Smooth muscle cell of the brain vasculature (primary cell): ENCODE measurements at regions not wholly inside any gene's neighbourhood (a gene's known extent, or its start where the extent isn't known, plus 50 kb on each side); places are given as distances from the start of the nearest gene placed in this dataset.

ENCODE experiments used
- DNase-seq: peaks from one replicate; pipeline ENCODE4 v3.0.0-alpha.2; 2012; ENCODE audit warnings: low read depth, low spot score

- no peak for DNase-seq
Observed at GRCh38 chr2:217096474-217097225, 236.8 kb upstream of the TNP1 start.

GRCh38 chr2:217095511-217096205, 235.8 kb upstream of the TNP1 start:
- no peak for DNase-seq

DNA sequence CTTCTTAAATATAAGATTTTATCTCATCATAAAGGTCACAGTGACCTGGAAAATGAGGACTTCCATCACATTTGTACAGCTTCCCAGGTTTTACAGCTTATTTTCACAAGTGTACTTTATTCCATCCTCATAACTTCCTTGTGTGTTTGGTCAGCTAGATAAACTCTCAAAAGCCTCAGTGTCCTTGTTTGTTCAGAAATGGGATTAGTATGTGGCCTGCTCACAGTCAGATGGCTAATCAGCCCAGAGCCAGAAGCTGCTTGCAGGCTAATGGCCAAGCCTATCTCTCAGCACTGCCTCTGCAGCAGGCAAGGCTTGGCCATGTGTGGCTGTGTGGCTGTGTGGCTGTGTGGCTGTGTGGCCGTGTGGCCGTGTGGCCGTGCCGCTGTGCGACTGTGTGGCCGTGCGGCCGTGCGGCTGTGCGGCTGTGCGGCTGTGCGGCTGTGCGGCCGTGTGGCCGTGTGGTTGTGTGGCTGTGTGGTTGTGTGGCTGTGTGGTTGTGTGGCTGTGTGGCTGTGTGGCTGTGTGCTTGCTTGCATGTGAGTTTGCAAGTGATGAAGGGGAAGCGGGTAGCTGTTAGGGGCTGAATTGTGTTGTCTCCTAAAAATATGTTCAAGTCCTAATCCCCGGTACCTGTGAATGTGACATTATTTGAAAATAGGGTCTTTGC, 233.0 kb upstream of the TNP1 start:
- no peak for DNase-seq

DNA sequence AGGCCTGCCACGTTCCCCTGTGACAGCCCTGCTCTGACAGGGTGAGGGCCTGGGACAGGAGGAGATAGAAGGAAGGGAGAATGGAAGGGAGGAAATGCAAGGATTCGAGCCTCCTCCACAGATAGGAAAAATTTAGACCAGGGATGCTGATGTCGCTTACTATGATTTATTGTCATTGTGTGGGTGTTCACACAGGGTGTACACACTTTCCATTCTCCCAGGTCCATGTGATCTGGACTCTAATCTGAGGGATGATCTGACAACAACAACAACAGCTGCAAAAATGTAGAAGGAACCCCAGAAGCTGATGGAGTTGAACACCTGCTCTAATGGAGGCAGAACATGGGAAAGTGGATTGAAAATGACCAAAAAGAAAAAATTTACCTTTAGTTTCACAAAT, 231.7 kb upstream of the TNP1 start:
- DNase-seq: no peak

- DNase-seq: no peak
Observed at GRCh38 chr2:217090884-217091283, 231.0 kb upstream of the TNP1 start.

DNA sequence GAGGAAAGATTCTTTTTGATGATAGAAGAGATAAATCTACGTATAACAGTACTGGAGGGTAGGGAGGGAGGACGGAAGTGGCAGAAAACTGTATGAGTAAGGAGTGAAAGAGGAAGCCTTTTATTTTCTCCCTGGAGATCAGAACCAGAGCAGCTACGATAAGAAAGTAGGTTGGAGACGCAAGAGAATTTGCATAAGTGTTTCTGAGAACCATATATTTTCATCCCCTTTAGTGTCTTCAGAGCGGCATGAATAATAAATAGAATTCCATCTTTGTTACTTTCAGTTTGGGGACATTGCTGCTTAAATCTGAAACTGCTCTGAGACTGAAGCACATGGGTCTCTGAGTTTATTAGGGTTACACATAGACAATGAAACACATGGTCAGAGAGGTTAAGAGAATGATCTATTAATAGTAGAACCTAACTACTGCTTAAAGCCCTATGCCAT, 230.2 kb upstream of the TNP1 start:
- DNase-seq: no peak

- DNase-seq: no peak
Observed at GRCh38 chr2:217086718-217087117, 226.9 kb upstream of the TNP1 start.

DNA sequence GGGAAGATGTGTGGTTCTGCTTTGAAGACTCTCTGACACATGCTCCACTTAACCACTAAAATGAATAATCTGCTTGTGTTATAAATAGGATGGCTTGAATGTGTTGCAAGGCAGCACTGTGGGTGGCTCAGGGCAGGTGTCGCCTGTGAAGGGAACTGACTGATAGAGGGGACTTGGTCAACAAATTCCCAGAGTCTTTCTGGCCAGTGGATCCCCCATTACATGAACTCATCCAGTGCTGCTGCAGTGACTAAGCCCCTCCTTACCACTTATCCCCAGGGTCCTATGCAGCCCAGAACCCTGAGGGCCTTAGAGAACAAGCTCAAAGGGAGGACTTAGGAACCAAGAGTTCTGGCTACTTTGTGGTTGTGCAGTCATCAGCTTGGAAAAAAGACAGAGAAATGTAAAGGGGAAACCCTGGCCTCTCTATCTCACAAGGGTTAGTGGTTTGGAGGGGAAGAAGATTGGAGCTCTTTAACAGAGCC, 226.2 kb upstream of the TNP1 start:
- no peak for DNase-seq

DNA sequence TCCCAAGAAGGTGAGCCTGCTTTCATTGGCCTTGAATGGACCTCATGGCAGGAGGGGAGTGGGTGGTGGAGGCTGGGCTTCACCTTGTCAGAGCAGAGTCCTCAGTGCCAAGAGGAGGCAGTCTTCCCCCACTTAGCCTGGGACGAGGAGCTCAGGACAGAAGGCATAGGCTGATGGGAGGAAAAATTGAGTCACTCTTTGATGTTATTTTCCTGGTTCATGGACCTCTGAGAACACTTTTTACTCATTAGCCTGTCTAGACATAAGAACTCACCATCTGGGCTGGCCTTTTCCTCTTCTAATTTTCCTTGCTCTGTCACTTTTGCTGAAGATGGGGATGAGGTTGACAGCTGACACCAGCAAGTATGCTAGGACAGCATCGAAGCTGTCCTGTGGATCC, 225.7 kb upstream of the TNP1 start:
- no peak for DNase-seq

DNA sequence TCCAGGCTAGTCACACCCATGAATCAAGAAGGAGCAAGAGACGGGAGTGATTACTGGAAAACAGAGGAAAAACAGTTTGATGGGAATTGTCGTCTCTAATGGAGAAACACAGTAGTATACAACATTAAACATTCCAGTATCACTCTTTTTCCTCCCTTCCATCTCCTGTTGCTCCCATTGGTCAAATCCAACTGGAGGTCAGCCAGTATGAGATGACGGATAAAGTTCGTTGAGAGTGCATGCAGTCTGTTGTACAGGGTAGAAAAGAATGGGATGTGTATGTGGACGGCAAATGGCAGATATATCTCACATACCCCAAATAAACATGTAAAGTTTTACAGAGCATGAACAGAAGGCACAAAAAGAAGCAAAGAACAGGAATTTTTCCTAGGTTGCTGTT, 221.9 kb upstream of the TNP1 start:
- DNase-seq: no peak

GRCh38 chr2:217079165-217079564, 219.3 kb upstream of the TNP1 start:
- DNase-seq: no peak

GRCh38 chr2:217077831-217078407, 218.1 kb upstream of the TNP1 start:
- DNase-seq: no peak

- DNase-seq: no peak
Observed at GRCh38 chr2:217076657-217077232, 216.9 kb upstream of the TNP1 start.

DNA sequence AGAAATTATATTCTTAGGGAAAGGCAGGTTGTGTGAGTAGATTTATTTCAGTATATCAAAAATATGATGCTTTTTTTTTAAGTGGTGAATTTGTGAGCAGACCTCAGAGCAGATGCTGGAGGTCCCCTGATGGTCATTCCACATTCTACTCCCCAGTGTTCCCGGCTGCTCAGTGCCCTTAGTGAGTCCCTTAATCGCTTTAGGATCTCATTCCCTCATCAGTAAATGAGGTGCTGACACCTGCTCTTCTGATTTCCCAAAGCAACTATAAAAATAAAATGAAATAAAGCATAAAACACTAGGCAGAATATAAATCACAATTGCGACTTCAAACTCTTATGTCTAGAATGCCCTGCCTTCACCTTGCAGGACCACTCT, 216.2 kb upstream of the TNP1 start:
- DNase-seq: no peak

DNA sequence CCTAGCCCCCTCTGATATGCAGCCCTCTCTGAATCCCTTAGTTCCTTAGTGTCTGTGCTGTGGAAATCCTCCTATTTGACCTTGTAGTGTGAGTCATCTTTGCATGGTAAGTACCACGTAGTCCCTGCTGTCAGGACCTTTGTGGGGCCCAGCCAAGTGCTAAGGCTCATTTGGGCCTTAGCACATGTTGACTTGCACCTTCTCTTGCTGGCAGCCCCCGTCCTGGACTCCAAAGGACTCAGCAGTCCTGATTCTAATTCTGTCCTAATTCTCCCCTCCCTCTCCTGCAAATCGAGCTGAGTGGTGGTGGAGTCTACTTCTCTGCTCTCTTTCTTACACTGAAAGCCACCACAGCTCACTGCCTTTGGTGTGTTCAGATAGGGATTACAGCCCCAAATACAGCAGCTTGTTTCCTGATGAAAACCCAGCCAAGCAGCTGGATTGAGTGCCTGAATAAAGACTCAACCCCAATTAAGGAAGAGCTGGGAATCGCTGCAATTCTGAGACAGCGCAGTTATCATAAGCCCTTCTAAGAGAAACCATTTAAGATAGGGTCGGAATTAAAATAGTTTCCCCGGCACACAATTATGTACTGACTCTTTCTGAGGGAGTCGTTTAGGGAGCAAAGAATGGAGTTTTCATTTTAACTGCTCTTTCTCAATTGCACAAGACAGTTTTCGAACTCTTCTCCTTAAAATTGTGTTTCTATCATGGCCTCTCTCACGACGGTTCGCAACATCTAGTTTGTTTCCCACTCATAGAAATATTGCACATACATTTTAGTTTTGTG, 215.6 kb upstream of the TNP1 start:
- DNase-seq: no peak

- no peak for DNase-seq
Observed at GRCh38 chr2:217074576-217075255, 214.9 kb upstream of the TNP1 start.

DNA sequence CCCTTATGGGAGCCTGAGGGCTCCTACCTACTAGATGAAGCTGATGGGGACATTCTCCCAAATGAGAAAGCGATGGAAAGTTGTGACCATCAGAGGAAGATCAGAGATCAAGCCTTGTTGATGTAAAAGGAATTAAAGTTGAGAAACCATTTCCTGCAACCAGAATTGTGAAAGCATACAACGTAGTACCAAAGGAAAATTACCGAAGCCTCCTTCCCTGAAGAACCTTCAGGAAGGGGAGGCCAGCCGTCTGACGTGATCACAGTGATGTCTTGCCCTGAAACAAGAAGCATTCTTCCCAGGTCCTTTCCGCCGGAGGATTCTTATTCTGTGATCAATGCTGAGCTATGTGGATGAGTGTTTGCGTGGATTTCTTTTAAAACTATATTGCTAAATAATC, 211.6 kb upstream of the TNP1 start:
- DNase-seq: no peak

DNA sequence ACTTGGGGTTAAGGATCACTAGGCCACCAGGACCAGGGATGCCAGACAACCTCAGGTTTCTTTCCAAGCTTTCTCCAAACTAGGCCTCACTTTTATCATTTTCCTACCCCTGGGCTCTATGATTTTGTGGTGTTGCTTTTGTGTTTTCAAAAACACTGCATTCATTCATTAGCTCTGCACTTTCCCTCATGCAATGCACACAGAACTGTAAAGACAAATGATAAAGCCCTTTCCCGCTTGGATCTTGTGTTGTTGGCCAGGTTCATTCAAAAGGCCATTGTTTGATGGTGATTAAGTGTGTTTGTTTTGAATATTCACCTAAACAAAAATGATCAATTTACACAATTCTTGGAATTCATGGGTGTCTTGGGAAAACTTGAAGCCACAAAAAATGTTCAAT, 210.7 kb upstream of the TNP1 start:
- DNase-seq: no peak

DNA sequence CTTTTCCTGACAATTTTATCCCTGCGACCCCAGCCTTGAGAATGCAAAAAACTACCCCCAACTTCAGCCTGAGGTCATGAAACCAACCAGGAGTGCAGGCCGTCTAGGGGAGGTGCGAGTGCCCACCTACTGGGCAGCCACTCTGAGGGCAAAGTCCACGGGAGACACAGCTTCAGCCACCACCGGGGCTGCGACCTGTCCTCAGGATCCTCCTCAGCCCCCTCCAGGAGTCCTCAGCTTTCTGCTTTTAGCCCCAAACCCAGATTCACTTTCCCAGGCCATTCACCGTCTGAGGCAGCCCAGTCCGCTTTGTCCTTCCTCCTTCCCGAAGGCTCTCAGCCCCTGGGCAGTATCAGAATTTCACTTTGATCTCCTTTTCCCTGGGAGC, 210.2 kb upstream of the TNP1 start:
- DNase-seq: no peak

DNA sequence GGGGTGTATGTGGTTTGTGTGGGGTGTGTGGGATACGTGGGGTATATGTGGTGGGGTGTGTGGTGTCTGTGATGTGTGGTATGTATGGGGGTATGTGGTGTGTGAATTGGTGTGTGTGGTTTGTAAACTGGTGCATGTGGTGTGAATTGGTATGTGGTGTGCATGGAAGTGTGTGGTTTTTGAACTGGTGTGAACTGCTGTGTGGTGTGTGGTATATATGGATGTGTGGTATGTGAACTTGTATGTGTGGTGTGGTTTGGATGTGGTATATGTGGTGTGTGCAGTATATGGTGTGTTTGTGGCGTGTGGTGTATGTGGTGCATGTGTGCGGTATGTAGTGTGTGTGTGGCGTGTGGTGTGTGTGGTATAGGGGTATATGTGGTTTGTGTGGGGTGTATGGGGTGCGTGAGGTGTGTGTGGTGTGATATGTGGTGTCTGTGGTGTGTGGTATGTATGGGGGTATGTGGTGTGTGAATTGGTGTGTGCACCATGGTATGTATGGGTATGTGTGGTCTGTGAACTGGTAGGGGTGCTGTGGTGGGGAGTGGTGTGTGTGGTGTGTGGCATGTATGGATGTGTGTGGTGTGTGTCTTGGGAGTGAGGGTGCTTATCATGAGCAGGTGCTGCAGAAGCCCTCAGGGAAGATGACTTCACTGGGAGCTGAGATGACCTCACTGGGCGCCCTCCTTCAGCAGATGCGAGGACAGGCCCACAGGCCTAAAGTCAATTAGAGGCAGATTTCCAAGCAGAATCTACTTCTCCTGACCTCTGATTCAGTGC, 209.6 kb upstream of the TNP1 start:
- no peak for DNase-seq
